Spleen (tissue), 7 donors: ENCODE measurements at regions not wholly inside any gene's neighbourhood (a gene's known extent, or its start where the extent isn't known, plus 50 kb on each side); places are given as distances from the start of the nearest gene placed in this dataset.

Experiments used
- CTCF ChIP-seq, 11 experiments: fragments of 200-600 bp in 7 of 11; fragments of 450-650 bp in 4 of 11; sonication (generic) in 4 of 11; IDR thresholded peaks in 8 of 11; conservative IDR thresholded peaks in 3 of 11; 1 replicate in 7 of 11; 2 replicates in 4 of 11; pipeline versions ENCODE4 v1.4.0 to v1.8.0; 2016 to 2021; ENCODE audit warnings: antibody characterized with exemption in 11 of 11, inconsistent platforms in 4 of 11, mild to moderate bottlenecking in 1 of 11
- POLR2A ChIP-seq, 3 donors: fragments of 450-650 bp; IDR thresholded peaks; one replicate each; pipeline ENCODE4 v1.5.1; 2017; ENCODE audit warnings: antibody characterized with exemption in 3 of 3, mild to moderate bottlenecking in 1 of 3
- POLR2AphosphoS5 ChIP-seq, 3 donors: sonication (generic); formaldehyde crosslinking; IDR thresholded peaks; one replicate each; pipeline ENCODE4 v1.5.1; 2017; ENCODE audit warnings: antibody characterized with exemption in 3 of 3
- donor health status: DM: no; HTN: no; CAD: no; lungs with moderate emphysema.
- donor health status: DM: no; HTN: no; CAD: no.
- donor health status: DM: no; HTN: no; CAD: no.

DNA sequence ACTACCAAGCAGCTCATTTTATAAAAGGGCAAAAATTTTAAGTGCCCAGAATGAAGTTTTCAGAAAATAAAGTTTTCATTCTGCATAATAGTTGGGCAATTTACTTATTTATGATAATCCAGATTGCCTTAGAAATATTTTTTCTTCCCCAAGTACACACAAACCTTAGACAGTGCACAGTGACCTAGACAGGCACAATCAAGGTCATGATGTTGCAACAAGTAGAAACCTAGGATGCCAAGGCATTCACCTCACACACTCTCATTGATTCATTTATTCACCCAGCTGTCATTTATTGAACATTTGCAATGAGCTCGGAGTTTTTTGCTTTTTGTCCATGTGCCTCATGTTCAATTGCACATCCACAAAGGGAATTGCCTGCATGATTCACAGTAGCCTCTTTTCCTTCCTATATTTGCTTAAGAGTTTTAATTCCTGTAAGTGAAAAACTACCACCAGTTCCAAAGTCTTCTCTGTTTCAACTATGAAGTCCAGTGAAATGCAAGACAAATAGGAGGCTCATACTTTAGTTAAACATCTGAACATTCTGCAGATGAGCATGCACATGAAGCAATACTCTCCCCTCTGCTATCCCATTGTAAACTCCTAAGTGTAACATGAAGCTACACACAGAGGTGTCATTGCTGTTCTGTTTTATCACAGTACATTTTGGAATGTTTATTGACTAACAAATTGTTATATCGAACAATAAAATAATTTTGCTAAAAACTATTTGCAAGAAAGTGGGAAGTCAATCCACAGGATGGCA, 122.9 kb downstream of the HINT1 start:
- TF ChIP-seq CTCF (IDR thresholded peaks at IDR 0.05 in 8 of 11, conservative IDR thresholded peaks at IDR 0.05 in 3 of 11) (no peak), POLR2AphosphoS5 (IDR thresholded peaks at IDR 0.05) (no peak), POLR2A (IDR thresholded peaks at IDR 0.05) (no peak)
